Neural cell (in vitro differentiated cells): ENCODE measurements at regions not wholly inside any gene's neighbourhood (a gene's known extent, or its start where the extent isn't known, plus 50 kb on each side); places are given as distances from the start of the nearest gene placed in this dataset.

Experiments
- H2AFZ ChIP-seq: fragments of 200-600, 300-800 bp; sonication (generic), shearing (Covaris generic); 2 replicates; pipeline ENCODE4 v1.6.0; 2014; ENCODE audit warnings: low read depth, mild to moderate bottlenecking, antibody characterized with exemption, low read length, moderate library complexity
- H3F3A ChIP-seq: fragments of 200-600 bp; shearing (Covaris generic); 2 replicates; pipeline ENCODE4 v1.6.1; 2016; ENCODE audit warnings: mild to moderate bottlenecking, moderate library complexity, mixed read lengths, antibody characterized with exemption, low read length; ENCODE audit not compliant: insufficient read depth, poor library complexity, severe bottlenecking
- H3K27ac ChIP-seq: fragments of 200-600, 300-800 bp; sonication (generic), shearing (Covaris generic); 2 replicates; pipeline ENCODE4 v1.5.1; 2014; ENCODE audit warnings: mild to moderate bottlenecking, low read length, moderate library complexity
- H3K27me3 ChIP-seq: fragments of 300-800, 200-600 bp; sonication (generic), shearing (Covaris generic); 2 replicates; pipeline ENCODE4 v1.6.0; 2014; ENCODE audit warnings: mild to moderate bottlenecking, low read depth, low read length, moderate library complexity; ENCODE audit not compliant: insufficient read depth
- H3K36me3 ChIP-seq: fragments of 300-800, 200-600 bp; sonication (generic), shearing (Covaris generic); 2 replicates; pipeline ENCODE4 v1.5.1; 2014; ENCODE audit warnings: mild to moderate bottlenecking, antibody characterized with exemption, low read length, moderate library complexity; ENCODE audit not compliant: insufficient read depth
- H3K4me2 ChIP-seq: fragments of 300-800, 200-600 bp; sonication (generic), shearing (Covaris generic); 2 replicates; pipeline ENCODE4 v1.6.0; 2014; ENCODE audit warnings: mild to moderate bottlenecking, low read length
- H3K4me3 ChIP-seq: fragments of 300-800, 200-600 bp; sonication (generic), shearing (Covaris generic); 2 replicates; pipeline ENCODE4 v1.5.1; 2014; ENCODE audit warnings: mild to moderate bottlenecking, low read length, moderate library complexity
- H3K79me2 ChIP-seq: fragments of 200-600 bp; shearing (Covaris generic); replicated peaks from 2 replicates; pipeline ENCODE4 v1.6.0; 2014; ENCODE audit warnings: mild to moderate bottlenecking, low read length, moderate library complexity; ENCODE audit not compliant: insufficient read depth
- H3K9ac ChIP-seq: fragments of 300-800, 200-600 bp; sonication (generic), shearing (Covaris generic); 2 replicates; pipeline ENCODE4 v1.6.1; 2016; ENCODE audit warnings: mild to moderate bottlenecking, low read length, mixed read lengths
- H3K9me2 ChIP-seq: fragments of 200-600 bp; shearing (Covaris generic); 2 replicates; pipeline ENCODE4 v1.6.1; 2016; ENCODE audit warnings: mild to moderate bottlenecking, low read length, mixed read lengths; ENCODE audit not compliant: insufficient read depth
- H3K9me3 ChIP-seq: fragments of 200-600, 300-800 bp; sonication (generic), shearing (Covaris generic); 2 replicates; pipeline ENCODE4 v1.6.1; 2016; ENCODE audit warnings: mild to moderate bottlenecking, mixed run types, low read length, moderate library complexity, mixed read lengths
- H4K20me1 ChIP-seq: fragments of 200-600 bp; shearing (Covaris generic); 2 replicates; pipeline ENCODE4 v1.6.1; 2016; ENCODE audit warnings: mild to moderate bottlenecking, mixed run types; ENCODE audit not compliant: insufficient read depth
- CTCF ChIP-seq: fragments of 450-650 bp; IDR thresholded peaks from 2 replicates; pipeline ENCODE4 v1.5.1; 2014; ENCODE audit warnings: antibody characterized with exemption, mild to moderate bottlenecking, moderate library complexity; ENCODE audit not compliant: poor library complexity, severe bottlenecking
- EP300 ChIP-seq: fragments of 450-650 bp; conservative IDR thresholded peaks from 2 replicates; pipeline ENCODE4 v1.6.1; 2014; ENCODE audit warnings: antibody characterized with exemption, mild to moderate bottlenecking, moderate library complexity; ENCODE audit not compliant: poor library complexity, severe bottlenecking
- EZH2 ChIP-seq: fragments of 200-600, 300-800 bp; shearing (Covaris generic), sonication (generic); IDR thresholded peaks from 2 replicates; pipeline ENCODE4 v1.6.1; 2014; ENCODE audit warnings: antibody characterized with exemption, low read length, borderline replicate concordance, mild to moderate bottlenecking; ENCODE audit not compliant: insufficient read depth, poor library complexity, severe bottlenecking
- MXI1 ChIP-seq: fragments of 450-650 bp; conservative IDR thresholded peaks from 2 replicates; pipeline ENCODE4 v1.6.1; 2014; ENCODE audit warnings: antibody characterized with exemption, mild to moderate bottlenecking; ENCODE audit not compliant: poor library complexity, severe bottlenecking
- POLR2AphosphoS5 ChIP-seq: IDR thresholded peaks from 2 replicates; pipeline ENCODE4 v1.6.1; 2012
- RAD21 ChIP-seq: fragments of 450-650 bp; conservative IDR thresholded peaks from 2 replicates; pipeline ENCODE4 v1.6.1; 2014; ENCODE audit warnings: antibody characterized with exemption, mild to moderate bottlenecking, moderate library complexity
- SMC3 ChIP-seq: fragments of 450-650 bp; conservative IDR thresholded peaks from 2 replicates; pipeline ENCODE4 v1.6.1; 2014; ENCODE audit warnings: antibody characterized with exemption, mild to moderate bottlenecking, moderate library complexity; ENCODE audit not compliant: poor library complexity
- TAF1 ChIP-seq: IDR thresholded peaks from 2 replicates; pipeline ENCODE4 v1.6.1; 2012; ENCODE audit warnings: low read depth
- TF ChIP-seq, protein P1 (sequence below): IDR thresholded peaks from 2 replicates; pipeline ENCODE4 v1.6.1; 2012; ENCODE audit warnings: borderline replicate concordance

GRCh38 chr9:87300915-87301314 is 196.8 kb upstream of the DAPK1 start:
- Histone ChIP-seq H3F3A (no peaks in the 10 kb centered on the region), H3K9me2 (no peaks in the 10 kb centered on the region), H3K79me2 (no peaks in the 10 kb centered on the region), H3K9me3 (no peaks in the 10 kb centered on the region), H3K9ac (no peak overlapping the region), H3K4me2 (no peak overlapping the region), H4K20me1 (no peaks in the 10 kb centered on the region), H3K27me3 (no peaks in the 10 kb centered on the region), H2AFZ (no peak overlapping the region), H3K27ac (no peak overlapping the region), H3K4me3 (no peak overlapping the region), H3K36me3 (no peaks in the 10 kb centered on the region)
- TF ChIP-seq, protein P1, sequence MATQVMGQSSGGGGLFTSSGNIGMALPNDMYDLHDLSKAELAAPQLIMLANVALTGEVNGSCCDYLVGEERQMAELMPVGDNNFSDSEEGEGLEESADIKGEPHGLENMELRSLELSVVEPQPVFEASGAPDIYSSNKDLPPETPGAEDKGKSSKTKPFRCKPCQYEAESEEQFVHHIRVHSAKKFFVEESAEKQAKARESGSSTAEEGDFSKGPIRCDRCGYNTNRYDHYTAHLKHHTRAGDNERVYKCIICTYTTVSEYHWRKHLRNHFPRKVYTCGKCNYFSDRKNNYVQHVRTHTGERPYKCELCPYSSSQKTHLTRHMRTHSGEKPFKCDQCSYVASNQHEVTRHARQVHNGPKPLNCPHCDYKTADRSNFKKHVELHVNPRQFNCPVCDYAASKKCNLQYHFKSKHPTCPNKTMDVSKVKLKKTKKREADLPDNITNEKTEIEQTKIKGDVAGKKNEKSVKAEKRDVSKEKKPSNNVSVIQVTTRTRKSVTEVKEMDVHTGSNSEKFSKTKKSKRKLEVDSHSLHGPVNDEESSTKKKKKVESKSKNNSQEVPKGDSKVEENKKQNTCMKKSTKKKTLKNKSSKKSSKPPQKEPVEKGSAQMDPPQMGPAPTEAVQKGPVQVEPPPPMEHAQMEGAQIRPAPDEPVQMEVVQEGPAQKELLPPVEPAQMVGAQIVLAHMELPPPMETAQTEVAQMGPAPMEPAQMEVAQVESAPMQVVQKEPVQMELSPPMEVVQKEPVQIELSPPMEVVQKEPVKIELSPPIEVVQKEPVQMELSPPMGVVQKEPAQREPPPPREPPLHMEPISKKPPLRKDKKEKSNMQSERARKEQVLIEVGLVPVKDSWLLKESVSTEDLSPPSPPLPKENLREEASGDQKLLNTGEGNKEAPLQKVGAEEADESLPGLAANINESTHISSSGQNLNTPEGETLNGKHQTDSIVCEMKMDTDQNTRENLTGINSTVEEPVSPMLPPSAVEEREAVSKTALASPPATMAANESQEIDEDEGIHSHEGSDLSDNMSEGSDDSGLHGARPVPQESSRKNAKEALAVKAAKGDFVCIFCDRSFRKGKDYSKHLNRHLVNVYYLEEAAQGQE = no peak
- TF ChIP-seq POLR2AphosphoS5 (no peak), MXI1 (no peak), CTCF (no peak), EP300 (no peak), TAF1 (no peak), RAD21 (no peak), SMC3 (no peak), EZH2 (no peak)

DNA sequence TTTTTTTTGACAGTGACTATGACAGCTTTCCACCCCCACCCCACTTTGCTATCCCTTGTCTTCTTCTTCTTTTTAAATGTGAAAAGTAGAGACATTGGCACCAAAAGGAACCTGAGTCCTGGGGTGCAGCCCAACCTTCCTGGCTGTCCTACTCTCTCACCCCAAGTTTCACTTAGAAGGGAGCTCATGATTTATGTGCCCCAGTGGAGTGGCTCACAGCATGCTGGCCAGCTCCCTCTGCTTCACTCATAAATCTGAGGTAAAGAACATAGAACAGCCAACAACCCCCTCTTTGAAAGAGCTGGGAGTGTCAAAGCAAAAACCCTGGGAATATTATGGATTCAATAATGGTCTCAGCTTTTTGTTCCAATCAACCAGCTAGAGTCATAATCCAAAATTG is 196.3 kb upstream of the DAPK1 start:
- Histone ChIP-seq H3K9ac (no peak overlapping the region), H3K4me3 (no peak overlapping the region), H2AFZ (no peak overlapping the region), H3K9me2 (no peaks in the 10 kb centered on the region), H3K4me2 (no peak overlapping the region), H3K9me3 (no peaks in the 10 kb centered on the region), H3K79me2 (no peaks in the 10 kb centered on the region), H3K36me3 (no peaks in the 10 kb centered on the region), H4K20me1 (no peaks in the 10 kb centered on the region), H3K27me3 (no peaks in the 10 kb centered on the region), H3K27ac (no peak overlapping the region), H3F3A (no peaks in the 10 kb centered on the region)
- TF ChIP-seq MXI1 (no peak), SMC3 (no peak), CTCF (no peak), RAD21 (no peak), EP300 (no peak), POLR2AphosphoS5 (no peak), EZH2 (no peak), TAF1 (no peak)
- TF ChIP-seq, protein P1 = no peak
